Glutamatergic neuron (in vitro differentiated cells): ENCODE measurements at regions not wholly inside any gene's neighbourhood (a gene's known extent, or its start where the extent isn't known, plus 50 kb on each side); places are given as distances from the start of the nearest gene placed in this dataset.

Experiments
- DNase-seq: peaks from one replicate; pipeline ENCODE4 v3.0.0; 2022
- H3K27ac Mint-ChIP-seq: one replicate; pipeline ENCODE4 v1.8.0; 2020; ENCODE audit warnings: mild to moderate bottlenecking, mixed read lengths, inconsistent platforms; ENCODE audit not compliant: unreplicated experiment
- H3K27me3 Mint-ChIP-seq: one replicate; pipeline ENCODE4 v1.8.0; 2020; ENCODE audit warnings: mild to moderate bottlenecking, moderate library complexity, mixed read lengths, inconsistent platforms; ENCODE audit not compliant: unreplicated experiment
- H3K36me3 Mint-ChIP-seq: one replicate; pipeline ENCODE4 v1.8.0; 2020; ENCODE audit warnings: mild to moderate bottlenecking, mixed read lengths, inconsistent platforms; ENCODE audit not compliant: unreplicated experiment
- H3K4me1 Mint-ChIP-seq: one replicate; pipeline ENCODE4 v1.8.0; 2020; ENCODE audit warnings: mild to moderate bottlenecking, low read depth, mixed read lengths, inconsistent platforms; ENCODE audit not compliant: unreplicated experiment
- H3K4me3 Mint-ChIP-seq: one replicate; pipeline ENCODE4 v1.8.0; 2020; ENCODE audit warnings: mild to moderate bottlenecking, mixed read lengths, inconsistent platforms; ENCODE audit not compliant: unreplicated experiment
- H3K9me3 Mint-ChIP-seq: one replicate; pipeline ENCODE4 v1.8.0; 2020; ENCODE audit warnings: mild to moderate bottlenecking, moderate library complexity, mixed read lengths, inconsistent platforms; ENCODE audit not compliant: unreplicated experiment
- CTCF ChIP-seq: fragments of 200-600 bp; sonication (generic); IDR thresholded peaks from one replicate; pipeline ENCODE4 v1.5.0; 2021; ENCODE audit not compliant: partially characterized antibody, unreplicated experiment

GRCh38 chr7:27423821-27424220 lies 181.2 kb downstream of the EVX1 start:
- no peak for DNase-seq
- H3K4me1 Mint-ChIP-seq: no peaks in the 10 kb centered on the region
- H3K27me3 Mint-ChIP-seq: no peaks in the 10 kb centered on the region
- H3K9me3 Mint-ChIP-seq: peaks cover 3% of the 10 kb centered on the region
- no peak for TF ChIP-seq CTCF
- no peaks in the 10 kb centered on the region for H3K36me3 Mint-ChIP-seq
- no peak overlapping the region for H3K4me3 Mint-ChIP-seq
- H3K27ac Mint-ChIP-seq: no peak overlapping the region

- no peaks in the 10 kb centered on the region for H3K36me3 Mint-ChIP-seq
- DNase-seq: no peak
- no peaks in the 10 kb centered on the region for H3K4me1 Mint-ChIP-seq
- no peak overlapping the region for H3K4me3 Mint-ChIP-seq
- TF ChIP-seq CTCF: no peak
- no peak overlapping the region for H3K27ac Mint-ChIP-seq
- H3K27me3 Mint-ChIP-seq: no peaks in the 10 kb centered on the region
- H3K9me3 Mint-ChIP-seq: peaks cover 3% of the 10 kb centered on the region
These were observed 181.6 kb downstream of the EVX1 start for GRCh38 chr7:27424231-27424630.

GRCh38 chr7:27424749-27425148 lies 182.1 kb downstream of the EVX1 start:
- Mint-ChIP-seq H3K27ac (no peak overlapping the region), H3K36me3 (no peaks in the 10 kb centered on the region), H3K4me3 (no peak overlapping the region), H3K4me1 (no peaks in the 10 kb centered on the region), H3K27me3 (no peaks in the 10 kb centered on the region), H3K9me3 (peaks cover 3% of the 10 kb centered on the region)
- no peak for DNase-seq
- TF ChIP-seq CTCF: no peak

GRCh38 chr7:27427416-27427815 lies 184.8 kb downstream of the EVX1 start:
- H3K27ac Mint-ChIP-seq: no peak overlapping the region
- H3K4me3 Mint-ChIP-seq: no peak overlapping the region
- DNase-seq: no peak
- no peak for TF ChIP-seq CTCF
- peaks cover 3% of the 10 kb centered on the region for H3K9me3 Mint-ChIP-seq
- H3K27me3 Mint-ChIP-seq: no peaks in the 10 kb centered on the region
- H3K4me1 Mint-ChIP-seq: no peaks in the 10 kb centered on the region
- no peaks in the 10 kb centered on the region for H3K36me3 Mint-ChIP-seq

GRCh38 chr7:27430105-27430504 lies 187.5 kb downstream of the EVX1 start:
- Mint-ChIP-seq H3K27ac (no peak overlapping the region), H3K9me3 (no peaks in the 10 kb centered on the region), H3K36me3 (no peaks in the 10 kb centered on the region), H3K4me3 (no peak overlapping the region), H3K27me3 (no peaks in the 10 kb centered on the region), H3K4me1 (peaks cover 2% of the 10 kb centered on the region)
- no peak for TF ChIP-seq CTCF
- DNase-seq: no peak
